IPS-15b (cell line): ENCODE measurements at regions not wholly inside any gene's neighbourhood (a gene's known extent, or its start where the extent isn't known, plus 50 kb on each side); places are given as distances from the start of the nearest gene placed in this dataset.

Experiments used
- H3K27me3 ChIP-seq: one replicate; pipeline ENCODE4 v1.6.1; 2013; ENCODE audit warnings: low read length; ENCODE audit not compliant: control insufficient read depth, insufficient read depth
- H3K36me3 ChIP-seq: one replicate; pipeline ENCODE4 v1.6.1; 2013; ENCODE audit warnings: low read length; ENCODE audit not compliant: control insufficient read depth, insufficient read depth
- H3K4me1 ChIP-seq: one replicate; pipeline ENCODE4 v1.6.1; 2013; ENCODE audit warnings: mild to moderate bottlenecking, low read length; ENCODE audit not compliant: control insufficient read depth, insufficient read depth
- H3K4me3 ChIP-seq: one replicate; pipeline ENCODE4 v1.5.1; 2013; ENCODE audit warnings: low read depth, low read length
- H3K9ac ChIP-seq: one replicate; pipeline ENCODE4 v1.6.1; 2013; ENCODE audit warnings: low read depth, mild to moderate bottlenecking, low read length
- H3K9me3 ChIP-seq: one replicate; pipeline ENCODE4 v1.6.1; 2013; ENCODE audit warnings: mild to moderate bottlenecking, low read length; ENCODE audit not compliant: control insufficient read depth, insufficient read depth

- Histone ChIP-seq H3K4me3 (no peak overlapping the region), H3K27me3 (no peaks in the 10 kb centered on the region), H3K9ac (no peak overlapping the region), H3K4me1 (peaks cover 6% of the 10 kb centered on the region), H3K36me3 (no peaks in the 10 kb centered on the region), H3K9me3 (no peaks in the 10 kb centered on the region)
Measured at GRCh38 chr12:107309020-107309419, 215.7 kb upstream of the CRY1 start.

- no peak overlapping the region for H3K9ac ChIP-seq
- H3K9me3 ChIP-seq = no peaks in the 10 kb centered on the region
- peaks cover 3% of the 10 kb centered on the region for H3K4me1 ChIP-seq
- no peaks in the 10 kb centered on the region for H3K36me3 ChIP-seq
- peaks cover 14% of the 10 kb centered on the region for H3K27me3 ChIP-seq
- no peak overlapping the region for H3K4me3 ChIP-seq
Measured at GRCh38 chr12:107310621-107311020, 217.3 kb upstream of the CRY1 start.

DNA sequence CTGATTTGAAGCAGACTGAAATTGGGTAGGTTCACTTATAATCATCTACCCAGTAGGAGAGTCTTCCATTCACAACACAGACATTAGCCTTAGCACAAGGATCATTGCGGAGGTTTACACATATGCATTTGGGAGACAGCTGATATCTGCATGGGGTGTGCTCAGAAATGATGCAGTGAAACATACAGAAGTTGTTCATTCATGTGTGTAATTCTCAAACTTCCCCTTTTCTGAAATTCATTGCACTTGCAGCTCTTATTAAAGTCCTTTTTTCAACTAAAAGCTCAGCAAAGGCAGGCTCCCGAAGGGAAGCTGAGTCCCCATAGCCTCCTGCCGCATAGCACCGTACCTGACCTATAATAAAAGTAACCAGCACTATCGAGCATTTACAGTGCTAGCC is 218.3 kb upstream of the CRY1 start:
- H3K4me3 ChIP-seq = no peak overlapping the region
- H3K4me1 ChIP-seq = no peaks in the 10 kb centered on the region
- no peaks in the 10 kb centered on the region for H3K9me3 ChIP-seq
- H3K36me3 ChIP-seq = no peaks in the 10 kb centered on the region
- peaks cover 22% of the 10 kb centered on the region for H3K27me3 ChIP-seq
- H3K9ac ChIP-seq = no peak overlapping the region

- H3K9ac ChIP-seq = peak overlapping the region; percentile 32
- peak overlapping the region; percentile 86 for H3K4me3 ChIP-seq
- H3K4me1 ChIP-seq = peaks cover 2% of the 10 kb centered on the region
Measured at GRCh38 chr12:107317751-107318555, 224.6 kb upstream of the CRY1 start.

GRCh38 chr12:107318556-107318805 is 225.1 kb upstream of the CRY1 start:
- Histone ChIP-seq H3K9ac (no peak overlapping the region), H3K27me3 (peaks cover 75% of the 10 kb centered on the region), H3K36me3 (no peaks in the 10 kb centered on the region), H3K4me3 (peak overlapping the region; percentile 82), H3K4me1 (peaks cover 2% of the 10 kb centered on the region), H3K9me3 (no peaks in the 10 kb centered on the region)

More at GRCh38 chr12:107317751-107318555, 224.6 kb upstream of the CRY1 start:
- no peaks in the 10 kb centered on the region for H3K36me3 ChIP-seq
- H3K27me3 ChIP-seq = peaks cover 70% of the 10 kb centered on the region
- H3K9me3 ChIP-seq = no peaks in the 10 kb centered on the region

DNA sequence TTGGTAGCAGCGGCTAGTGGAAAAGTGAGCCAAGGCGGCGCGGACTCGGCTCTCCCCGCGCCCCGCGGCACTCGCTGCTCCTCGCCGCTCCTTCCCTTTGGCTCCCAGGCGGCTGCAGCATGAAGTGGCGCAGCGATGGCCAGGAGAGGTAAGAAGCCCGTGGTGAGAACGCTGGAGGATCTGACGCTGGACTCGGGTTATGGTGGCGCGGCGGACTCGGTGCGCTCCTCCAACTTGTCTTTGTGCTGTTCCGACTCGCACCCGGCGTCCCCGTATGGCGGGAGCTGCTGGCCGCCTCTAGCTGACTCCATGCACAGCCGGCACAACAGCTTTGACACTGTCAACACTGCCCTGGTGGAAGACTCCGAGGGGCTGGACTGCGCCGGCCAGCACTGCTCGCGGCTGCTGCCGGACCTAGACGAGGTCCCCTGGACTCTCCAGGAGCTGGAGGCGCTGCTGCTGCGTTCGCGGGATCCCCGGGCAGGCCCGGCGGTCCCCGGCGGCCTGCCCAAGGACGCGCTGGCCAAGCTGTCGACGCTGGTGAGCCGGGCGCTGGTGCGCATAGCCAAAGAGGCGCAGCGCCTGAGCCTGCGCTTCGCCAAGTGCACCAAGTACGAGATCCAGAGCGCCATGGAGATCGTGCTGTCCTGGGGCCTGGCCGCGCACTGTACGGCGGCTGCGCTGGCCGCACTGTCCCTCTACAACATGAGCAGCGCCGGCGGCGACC is 225.6 kb upstream of the CRY1 start:
- H3K9ac ChIP-seq = no peak overlapping the region
- no peaks in the 10 kb centered on the region for H3K36me3 ChIP-seq
- peak overlapping the region; percentile 82 for H3K4me3 ChIP-seq

GRCh38 chr12:107319533-107320032 is 226.2 kb upstream of the CRY1 start:
- Histone ChIP-seq H3K9ac (peak overlapping the region; percentile 47), H3K36me3 (no peaks in the 10 kb centered on the region), H3K4me1 (peaks cover 2% of the 10 kb centered on the region), H3K27me3 (peaks cover 75% of the 10 kb centered on the region), H3K4me3 (peak overlapping the region; percentile 82), H3K9me3 (no peaks in the 10 kb centered on the region)

More for the DNA sequence above, 225.6 kb upstream of the CRY1 start:
- Histone ChIP-seq H3K4me1 (peaks cover 2% of the 10 kb centered on the region), H3K27me3 (peaks cover 80% of the 10 kb centered on the region), H3K9me3 (no peaks in the 10 kb centered on the region)

DNA sequence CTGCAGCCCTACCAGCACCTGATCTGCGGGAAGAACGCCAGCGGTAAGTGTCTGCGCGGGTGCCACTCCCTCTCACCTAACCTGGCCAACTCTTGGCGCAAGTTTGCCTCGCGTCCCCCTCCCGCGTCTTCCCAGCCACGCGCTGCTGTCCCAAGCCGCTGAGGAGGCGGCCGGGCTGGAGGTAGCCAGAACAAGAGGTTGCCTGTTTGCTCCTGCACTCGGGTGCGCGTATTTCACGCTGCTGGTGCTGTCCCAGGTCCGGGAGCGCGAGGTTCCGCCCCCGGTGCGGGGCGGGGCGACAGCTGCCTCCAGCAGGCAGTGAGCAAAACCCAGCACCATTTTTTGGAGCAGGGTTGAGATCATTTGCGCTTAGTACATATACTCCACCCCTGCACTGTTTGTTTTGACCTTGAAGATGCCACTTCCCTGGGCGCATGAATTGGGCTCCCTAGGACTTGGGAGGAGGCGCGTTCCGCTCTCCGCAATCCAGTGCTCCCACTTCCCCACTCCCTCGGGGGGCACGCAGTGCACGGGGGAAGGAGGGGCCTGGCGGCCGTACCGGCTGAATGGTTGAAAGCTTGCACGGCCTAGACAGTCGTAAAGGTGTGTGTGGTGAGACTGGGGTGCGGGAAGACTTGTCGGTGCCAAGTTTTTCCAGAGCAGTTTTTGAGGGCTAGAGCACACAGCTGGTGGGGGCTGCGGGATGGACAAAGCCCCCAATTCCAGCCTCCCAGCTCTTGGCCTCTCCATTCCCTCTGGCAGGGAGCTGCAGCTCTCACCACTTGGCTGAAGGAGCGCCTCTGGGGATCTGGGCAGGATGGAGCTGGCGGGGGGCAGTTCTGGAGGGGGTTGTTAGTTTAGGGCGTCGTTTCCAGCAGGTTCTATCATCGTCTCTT is 226.9 kb upstream of the CRY1 start:
- Histone ChIP-seq H3K4me1 (peaks cover 2% of the 10 kb centered on the region), H3K27me3 (peaks cover 70% of the 10 kb centered on the region), H3K9me3 (no peaks in the 10 kb centered on the region), H3K4me3 (peak overlapping the region; percentile 82), H3K9ac (peak overlapping the region; percentile 47), H3K36me3 (no peaks in the 10 kb centered on the region)

GRCh38 chr12:107320929-107321631 is 227.7 kb upstream of the CRY1 start:
- H3K4me3 ChIP-seq = peak overlapping the region; percentile 82
- no peaks in the 10 kb centered on the region for H3K36me3 ChIP-seq
- H3K27me3 ChIP-seq = peaks cover 62% of the 10 kb centered on the region
- H3K9me3 ChIP-seq = no peaks in the 10 kb centered on the region
- H3K9ac ChIP-seq = no peak overlapping the region
- peaks cover 2% of the 10 kb centered on the region for H3K4me1 ChIP-seq

GRCh38 chr12:107322063-107322462 is 228.7 kb upstream of the CRY1 start:
- no peaks in the 10 kb centered on the region for H3K36me3 ChIP-seq
- peaks cover 55% of the 10 kb centered on the region for H3K27me3 ChIP-seq
- peak overlapping the region; percentile 82 for H3K4me3 ChIP-seq
- no peak overlapping the region for H3K9ac ChIP-seq
- no peaks in the 10 kb centered on the region for H3K9me3 ChIP-seq
- H3K4me1 ChIP-seq = peaks cover 2% of the 10 kb centered on the region

- Histone ChIP-seq H3K4me1 (peaks cover 2% of the 10 kb centered on the region), H3K9ac (no peak overlapping the region), H3K4me3 (no peak overlapping the region), H3K27me3 (peaks cover 36% of the 10 kb centered on the region), H3K36me3 (no peaks in the 10 kb centered on the region), H3K9me3 (no peaks in the 10 kb centered on the region)
Measured at GRCh38 chr12:107325075-107325608, 231.8 kb upstream of the CRY1 start.
